Stomach (tissue), 4 donors: ENCODE measurements at regions not wholly inside any gene's neighbourhood (a gene's known extent, or its start where the extent isn't known, plus 50 kb on each side); places are given as distances from the start of the nearest gene placed in this dataset.

Source experiments
- EP300 ChIP-seq: sonication (generic); formaldehyde crosslinking; IDR thresholded peaks from one replicate; pipeline ENCODE4 v1.6.1; 2017; ENCODE audit warnings: antibody characterized with exemption
- POLR2A ChIP-seq, 4 donors: fragments of 450-650 bp; IDR thresholded peaks; one replicate each; pipeline ENCODE4 v1.6.1; 2016; ENCODE audit warnings: antibody characterized with exemption in 4 of 4, control low read depth in 2 of 4, mild to moderate bottlenecking in 1 of 4, moderate library complexity in 1 of 4
- POLR2AphosphoS5 ChIP-seq, 3 donors: sonication (generic); formaldehyde crosslinking; IDR thresholded peaks; one replicate each; pipeline ENCODE4 v1.6.1; 2016; ENCODE audit warnings: antibody characterized with exemption in 3 of 3
- TF ChIP-seq, protein P1 (sequence below), 7 experiments: fragments of 450-650 bp in 4 of 7; fragments of 200-600 bp in 3 of 7; sonication (generic) in 3 of 7; IDR thresholded peaks; one replicate each; pipeline ENCODE4 v1.5.1; 2016 to 2019; ENCODE audit warnings: antibody characterized with exemption in 7 of 7, control low read depth in 2 of 7, mild to moderate bottlenecking in 1 of 7

DNA sequence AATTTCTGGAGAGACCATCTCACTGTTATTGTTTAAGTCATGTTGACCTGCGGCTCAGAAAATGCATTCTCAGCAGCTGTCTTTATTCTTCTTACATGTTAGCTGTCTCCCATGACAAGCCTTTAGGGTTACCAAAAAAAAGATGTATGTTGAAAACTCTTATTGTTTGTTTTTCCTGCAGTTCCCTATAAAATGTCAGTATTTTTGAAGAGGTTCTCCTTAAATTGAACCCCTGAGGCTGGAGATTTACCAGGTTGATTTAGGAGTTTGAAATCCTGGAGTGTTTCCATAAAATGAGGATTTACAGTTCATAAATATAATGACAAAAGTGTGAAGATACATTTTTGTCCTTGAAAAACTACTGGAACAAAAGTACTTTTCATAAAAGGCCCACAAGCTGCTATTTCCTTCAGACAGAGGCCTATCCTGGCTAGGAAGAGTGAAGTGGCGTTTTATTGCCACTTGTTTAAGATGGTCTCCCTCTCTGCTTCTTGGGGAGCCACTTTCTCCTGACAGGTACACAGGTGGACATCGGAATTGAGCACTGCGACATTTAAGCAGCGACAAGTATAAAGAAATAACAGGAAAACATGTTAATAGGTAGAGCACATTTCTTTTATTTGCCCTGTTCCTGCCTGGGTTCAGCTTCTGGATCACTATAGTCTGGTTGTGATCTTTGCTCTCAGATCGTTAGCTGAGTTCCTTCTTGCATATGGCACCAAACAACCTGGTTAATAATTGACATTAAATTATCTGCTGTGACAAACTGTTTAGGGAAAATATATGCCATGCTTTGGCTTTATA lies 344.8 kb upstream of the RPS23 start:
- TF ChIP-seq, protein P1, sequence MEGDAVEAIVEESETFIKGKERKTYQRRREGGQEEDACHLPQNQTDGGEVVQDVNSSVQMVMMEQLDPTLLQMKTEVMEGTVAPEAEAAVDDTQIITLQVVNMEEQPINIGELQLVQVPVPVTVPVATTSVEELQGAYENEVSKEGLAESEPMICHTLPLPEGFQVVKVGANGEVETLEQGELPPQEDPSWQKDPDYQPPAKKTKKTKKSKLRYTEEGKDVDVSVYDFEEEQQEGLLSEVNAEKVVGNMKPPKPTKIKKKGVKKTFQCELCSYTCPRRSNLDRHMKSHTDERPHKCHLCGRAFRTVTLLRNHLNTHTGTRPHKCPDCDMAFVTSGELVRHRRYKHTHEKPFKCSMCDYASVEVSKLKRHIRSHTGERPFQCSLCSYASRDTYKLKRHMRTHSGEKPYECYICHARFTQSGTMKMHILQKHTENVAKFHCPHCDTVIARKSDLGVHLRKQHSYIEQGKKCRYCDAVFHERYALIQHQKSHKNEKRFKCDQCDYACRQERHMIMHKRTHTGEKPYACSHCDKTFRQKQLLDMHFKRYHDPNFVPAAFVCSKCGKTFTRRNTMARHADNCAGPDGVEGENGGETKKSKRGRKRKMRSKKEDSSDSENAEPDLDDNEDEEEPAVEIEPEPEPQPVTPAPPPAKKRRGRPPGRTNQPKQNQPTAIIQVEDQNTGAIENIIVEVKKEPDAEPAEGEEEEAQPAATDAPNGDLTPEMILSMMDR (IDR thresholded peaks at IDR 0.05), result no peak
- no peak for TF ChIP-seq EP300
- TF ChIP-seq POLR2A (IDR thresholded peaks at IDR 0.05), result no peak
- TF ChIP-seq POLR2AphosphoS5 (IDR thresholded peaks at IDR 0.05), result no peak
